ENCODE measurements at regions not wholly inside any gene's neighbourhood (a gene's known extent, or its start where the extent isn't known, plus 50 kb on each side); places are given as distances from the start of the nearest gene placed in this dataset.

GRCh38 chr4:125365731-125366130 is 51.0 kb downstream of the FAT4 start:
- no peak for TF ChIP-seq CTCF (IDR thresholded peaks at IDR 0.05; ENCODE audit: low read depth, low read length, missing control alignments)
- no peak for DNase-seq
- in situ Hi-C loops (cut with HindIII; ENCODE audit: low pct_ligation_motif_present, low sequenced_read_pairs) = no loop called here
- no peak overlapping the region for H3K27ac ChIP-seq
- no peaks in the 10 kb centered on the region for H3K27me3 ChIP-seq (replicated peaks)
- no peaks in the 10 kb centered on the region for H3K36me3 ChIP-seq (replicated peaks)
- no peak overlapping the region for H3K4me3 ChIP-seq (ENCODE audit: low read depth, low read length)

GRCh38 chr4:125368146-125368545 is 53.4 kb downstream of the FAT4 start:
- no peak for TF ChIP-seq CTCF (IDR thresholded peaks at IDR 0.05; ENCODE audit: low read depth, low read length, missing control alignments)
- no peak for DNase-seq
- H3K27ac ChIP-seq = peak overlapping the region; percentile 79
- H3K36me3 ChIP-seq (replicated peaks) = no peaks in the 10 kb centered on the region
- in situ Hi-C loops (cut with HindIII; ENCODE audit: low pct_ligation_motif_present, low sequenced_read_pairs) = no loop called here
- H3K27me3 ChIP-seq (replicated peaks) = no peaks in the 10 kb centered on the region
- no peak overlapping the region for H3K4me3 ChIP-seq (ENCODE audit: low read depth, low read length)

- in situ Hi-C loops (cut with HindIII; ENCODE audit: low pct_ligation_motif_present, low sequenced_read_pairs) = no loop called here
- H3K27me3 ChIP-seq (replicated peaks) = no peaks in the 10 kb centered on the region
- H3K27ac ChIP-seq = peak overlapping the region; percentile 79
- DNase-seq = peak; percentile 84
- peak overlapping the region; percentile 38 for H3K4me3 ChIP-seq (ENCODE audit: low read depth, low read length)
- H3K36me3 ChIP-seq (replicated peaks) = no peaks in the 10 kb centered on the region
- TF ChIP-seq CTCF (IDR thresholded peaks at IDR 0.05; ENCODE audit: low read depth, low read length, missing control alignments) = no peak
These were observed 53.9 kb downstream of the FAT4 start for GRCh38 chr4:125368671-125369081.

- Histone ChIP-seq H3K36me3 (replicated peaks) (no peaks in the 10 kb centered on the region), H3K4me3 (ENCODE audit: low read depth, low read length) (no peak overlapping the region), H3K27ac (peak overlapping the region; percentile 79), H3K27me3 (replicated peaks) (no peaks in the 10 kb centered on the region)
- no peak for TF ChIP-seq CTCF (IDR thresholded peaks at IDR 0.05; ENCODE audit: low read depth, low read length, missing control alignments)
- DNase-seq = peak; percentile 29
- in situ Hi-C loops (cut with HindIII; ENCODE audit: low pct_ligation_motif_present, low sequenced_read_pairs) = no loop called here
These were observed 54.3 kb downstream of the FAT4 start for GRCh38 chr4:125369098-125369497.

GRCh38 chr4:125370478-125370877 is 55.7 kb downstream of the FAT4 start:
- no peak for DNase-seq
- no peaks in the 10 kb centered on the region for H3K27me3 ChIP-seq (replicated peaks)
- no peaks in the 10 kb centered on the region for H3K36me3 ChIP-seq (replicated peaks)
- no peak overlapping the region for H3K27ac ChIP-seq
- no peak for TF ChIP-seq CTCF (IDR thresholded peaks at IDR 0.05; ENCODE audit: low read depth, low read length, missing control alignments)
- in situ Hi-C loops (cut with HindIII; ENCODE audit: low pct_ligation_motif_present, low sequenced_read_pairs) = no loop called here
- no peak overlapping the region for H3K4me3 ChIP-seq (ENCODE audit: low read depth, low read length)

- Histone ChIP-seq H3K4me3 (ENCODE audit: low read depth, low read length) (no peak overlapping the region), H3K27ac (no peak overlapping the region), H3K36me3 (replicated peaks) (no peaks in the 10 kb centered on the region), H3K27me3 (replicated peaks) (no peaks in the 10 kb centered on the region)
- TF ChIP-seq CTCF (IDR thresholded peaks at IDR 0.05; ENCODE audit: low read depth, low read length, missing control alignments) = no peak
- in situ Hi-C loops (cut with HindIII; ENCODE audit: low pct_ligation_motif_present, low sequenced_read_pairs) = no loop called here
- DNase-seq = no peak
These were observed 68.2 kb downstream of the FAT4 start for GRCh38 chr4:125382995-125383394.
